Neuronal stem cell (in vitro differentiated cells): ENCODE measurements at regions not wholly inside any gene's neighbourhood (a gene's known extent, or its start where the extent isn't known, plus 50 kb on each side); places are given as distances from the start of the nearest gene placed in this dataset.
A peak's percentile ranks its signal among the peaks of the same experiment; 100 is the strongest.

Experiments
- DNase-seq: peaks from one replicate; pipeline ENCODE4 v3.0.0-alpha.2; 2013; ENCODE audit warnings: low spot score
- H2AFZ ChIP-seq: one replicate; pipeline ENCODE4 v1.6.1; 2013; ENCODE audit warnings: mild to moderate bottlenecking, low read length, inconsistent platforms
- H2AK5ac ChIP-seq: 2 replicates; pipeline ENCODE4 v1.6.1; 2013; ENCODE audit warnings: low read depth, mild to moderate bottlenecking, inconsistent platforms, low read length, moderate library complexity, mixed read lengths
- H2BK120ac ChIP-seq: 2 replicates; pipeline ENCODE4 v1.6.1; 2013; ENCODE audit warnings: low read depth, mild to moderate bottlenecking, inconsistent platforms, low read length, moderate library complexity, mixed read lengths
- H2BK12ac ChIP-seq: one replicate; pipeline ENCODE4 v1.6.1; 2013; ENCODE audit warnings: low read length, inconsistent platforms
- H2BK15ac ChIP-seq: 2 replicates; pipeline ENCODE4 v1.6.1; 2013; ENCODE audit warnings: mild to moderate bottlenecking, low read length, inconsistent platforms, mixed read lengths
- H2BK5ac ChIP-seq: one replicate; pipeline ENCODE4 v1.6.1; 2013; ENCODE audit warnings: inconsistent platforms, mild to moderate bottlenecking, low read length, moderate library complexity
- H3K14ac ChIP-seq: one replicate; pipeline ENCODE4 v1.6.1; 2013; ENCODE audit warnings: low read length, inconsistent platforms
- H3K18ac ChIP-seq: 2 replicates; pipeline ENCODE4 v1.6.1; 2013; ENCODE audit warnings: low read length, inconsistent platforms
- H3K23ac ChIP-seq: 2 replicates; pipeline ENCODE4 v1.6.1; 2013; ENCODE audit warnings: low read depth, mild to moderate bottlenecking, mixed read lengths, low read length, inconsistent platforms; ENCODE audit not compliant: poor library complexity
- H3K27ac ChIP-seq: replicated peaks from 3 replicates; pipeline ENCODE4 v1.5.1; 2013; ENCODE audit warnings: low read length, inconsistent platforms
- H3K27me3 ChIP-seq, 3 experiments: 2 replicates each; pipeline ENCODE4 v1.6.1; 2013; ENCODE audit warnings: low read length in 3 of 3, mild to moderate bottlenecking in 2 of 3, inconsistent platforms in 1 of 3, low read depth in 1 of 3, mixed read lengths in 1 of 3, moderate library complexity in 1 of 3; ENCODE audit not compliant: control insufficient read depth in 3 of 3, insufficient read depth in 3 of 3
- H3K36me3 ChIP-seq, 2 donors: replicated peaks in 1 of 2; 2 replicates each; pipeline ENCODE4 v1.6.1; 2013; ENCODE audit warnings: low read length in 2 of 2; ENCODE audit not compliant: control insufficient read depth in 2 of 2, insufficient read depth in 2 of 2
- H3K4ac ChIP-seq: 2 replicates; pipeline ENCODE4 v1.6.1; 2013; ENCODE audit warnings: inconsistent platforms, mild to moderate bottlenecking, low read length, moderate library complexity
- H3K4me1 ChIP-seq, 2 donors: 1 replicate in 1 of 2; 2 replicates in 1 of 2; pipeline ENCODE4 v1.6.1; 2013; ENCODE audit warnings: low read length in 2 of 2, low read depth in 1 of 2; ENCODE audit not compliant: control insufficient read depth in 2 of 2, insufficient read depth in 1 of 2
- H3K4me2 ChIP-seq: one replicate; pipeline ENCODE4 v1.6.1; 2013; ENCODE audit warnings: mild to moderate bottlenecking, low read length, inconsistent platforms; ENCODE audit not compliant: insufficient read depth, poor library complexity, severe bottlenecking
- H3K4me3 ChIP-seq, 2 donors: 2 replicates each; pipeline ENCODE4 v1.5.1; 2013; ENCODE audit warnings: low read length in 2 of 2, mild to moderate bottlenecking in 2 of 2, inconsistent platforms in 1 of 2, moderate library complexity in 1 of 2
- H3K79me1 ChIP-seq: one replicate; pipeline ENCODE4 v1.6.1; 2013; ENCODE audit warnings: low read depth, mild to moderate bottlenecking, inconsistent platforms, low read length, moderate library complexity
- H3K9ac ChIP-seq: one replicate; pipeline ENCODE4 v1.6.1; 2013; ENCODE audit warnings: mild to moderate bottlenecking, low read depth, low read length, inconsistent platforms; ENCODE audit not compliant: poor library complexity
- H3K9me3 ChIP-seq, 2 donors: replicated peaks in 1 of 2; 2 replicates each; pipeline versions ENCODE3 to v1.6.1; 2013; ENCODE audit warnings: low read length in 2 of 2, mild to moderate bottlenecking in 2 of 2, inconsistent platforms in 1 of 2, low read depth in 1 of 2, mixed read lengths in 1 of 2, moderate library complexity in 1 of 2; ENCODE audit not compliant: control insufficient read depth in 2 of 2, insufficient read depth in 1 of 2
- H4K8ac ChIP-seq: one replicate; pipeline ENCODE4 v1.6.1; 2013; ENCODE audit warnings: low read depth, mild to moderate bottlenecking, inconsistent platforms, low read length, moderate library complexity
- H4K91ac ChIP-seq: one replicate; pipeline ENCODE4 v1.6.1; 2013; ENCODE audit warnings: low read length, low read depth, mild to moderate bottlenecking, inconsistent platforms; ENCODE audit not compliant: poor library complexity
- WGBS, 2 donors: extraction: QIAGEN DNeasy Blood & Tissue Kit; methylation state at CpG; one replicate each; pipeline ENCODE4 v1.1.7; 2013; ENCODE audit warnings: missing lambda C conversion rate in 2 of 2, mixed read lengths in 1 of 2; ENCODE audit not compliant: insufficient read length in 2 of 2, insufficient replicate concordance in 1 of 2; ENCODE audit errors: extremely low coverage in 2 of 2; 5-methylcytosine and 5-hydroxymethylcytosine counted together

DNA sequence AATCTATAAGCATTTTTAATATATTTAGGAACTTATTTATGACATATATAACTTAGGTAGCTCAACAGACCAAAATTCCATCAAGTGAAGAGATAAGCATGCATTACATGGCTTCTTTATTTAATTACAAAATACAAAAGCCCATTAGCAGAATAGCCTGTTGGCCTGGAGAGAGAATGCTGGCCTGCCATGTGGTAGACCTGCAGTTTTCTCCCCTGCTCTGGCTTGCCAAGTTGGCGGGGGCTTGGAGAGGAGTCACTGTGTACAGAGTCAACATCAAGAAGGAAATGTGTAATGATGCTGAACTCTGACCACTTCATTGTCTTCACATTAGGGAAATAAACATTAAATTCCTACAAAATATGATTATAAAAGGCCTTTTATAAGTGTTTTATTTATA is 69.8 kb upstream of the CNTLN start:
- Histone ChIP-seq H2AK5ac (no peak overlapping the region), H3K14ac (no peak overlapping the region), H3K23ac (no peak overlapping the region), H2BK5ac (no peak overlapping the region), H3K27me3 (no peaks in the 10 kb centered on the region), H3K4me3 (no peak overlapping the region), H2BK12ac (no peak overlapping the region), H4K91ac (no peak overlapping the region), H3K27ac (no peak overlapping the region), H2BK15ac (no peak overlapping the region), H3K4me2 (no peak overlapping the region), H2BK120ac (no peak overlapping the region), H4K8ac (no peak overlapping the region), H3K9ac (no peak overlapping the region), H3K4me1 (no peaks in the 10 kb centered on the region), H3K36me3 (no peaks in the 10 kb centered on the region), H3K79me1 (no peaks in the 10 kb centered on the region), H3K4ac (no peak overlapping the region), H3K18ac (no peak overlapping the region), H3K9me3 (no peaks in the 10 kb centered on the region), H2AFZ (no peak overlapping the region)
- WGBS, 2 donors = no CpG with 5 or more reads among the region's 1 CpG
- DNase-seq = no peak

DNA sequence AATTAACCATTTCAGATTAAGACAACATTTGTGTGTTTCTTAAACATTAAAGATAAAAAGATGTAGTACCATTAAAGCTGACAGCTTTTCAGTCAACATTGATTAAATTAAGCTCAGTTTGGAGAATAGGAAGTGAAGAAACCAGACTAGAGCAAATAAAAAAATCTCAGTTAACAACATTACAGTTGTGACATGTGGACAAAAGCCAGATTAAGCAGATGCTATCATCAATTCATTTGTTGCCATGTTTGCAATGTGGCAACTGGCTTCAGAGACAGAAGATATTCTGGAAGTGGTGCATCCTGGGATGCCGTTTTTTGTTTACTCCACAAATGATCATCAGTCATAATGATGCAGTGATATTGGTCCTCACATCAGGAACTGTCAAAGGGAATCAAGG is 70.3 kb upstream of the CNTLN start:
- no CpG with 5 or more reads among the region's 1 CpG for WGBS, 2 donors
- no peak overlapping the region for H3K27ac ChIP-seq

DNA sequence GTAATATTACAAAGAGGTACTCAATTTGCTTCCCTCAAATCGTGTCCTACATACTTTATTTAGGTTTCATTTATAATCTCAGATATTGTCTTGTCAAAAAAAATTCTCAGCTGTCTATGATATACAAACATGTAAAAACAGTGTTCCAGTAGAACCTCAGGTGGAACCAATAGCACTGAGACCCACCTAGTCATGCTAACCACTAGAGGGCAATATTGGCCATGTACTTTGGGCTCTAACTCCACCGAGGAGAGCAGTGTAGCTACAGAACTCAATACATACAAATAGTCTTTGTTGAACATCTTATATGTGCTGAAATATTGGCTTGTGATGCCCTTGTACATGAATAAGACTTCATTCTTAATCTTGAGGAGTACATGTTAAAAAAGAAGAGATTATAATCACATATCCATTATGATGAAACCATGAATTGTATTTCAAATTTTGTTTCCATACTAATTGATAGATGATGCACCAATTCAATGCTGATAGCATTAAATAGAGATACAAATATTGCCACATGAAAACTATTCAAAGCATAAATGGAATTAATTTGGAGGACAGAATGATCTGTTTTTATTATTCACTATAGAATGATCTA is 71.2 kb upstream of the CNTLN start:
- H2AK5ac ChIP-seq = no peak overlapping the region
- H3K4me2 ChIP-seq = no peak overlapping the region
- H3K27ac ChIP-seq = no peak overlapping the region
- H3K79me1 ChIP-seq = no peaks in the 10 kb centered on the region
- H2BK5ac ChIP-seq = no peak overlapping the region
- H2BK15ac ChIP-seq = no peak overlapping the region
- no peak overlapping the region for H2BK12ac ChIP-seq
- H3K36me3 ChIP-seq = no peaks in the 10 kb centered on the region
- H3K4me1 ChIP-seq = no peaks in the 10 kb centered on the region
- H4K91ac ChIP-seq = no peak overlapping the region
- no peak overlapping the region for H3K18ac ChIP-seq
- no peak overlapping the region for H4K8ac ChIP-seq
- H3K4me3 ChIP-seq = no peak overlapping the region
- H3K9me3 ChIP-seq = no peaks in the 10 kb centered on the region
- DNase-seq = peak; percentile 27
- H2AFZ ChIP-seq = no peak overlapping the region
- no peak overlapping the region for H3K23ac ChIP-seq
- H2BK120ac ChIP-seq = no peak overlapping the region
- no peak overlapping the region for H3K9ac ChIP-seq
- no CpG with 5 or more reads among the region's 2 CpGs for WGBS, 2 donors
- H3K4ac ChIP-seq = no peak overlapping the region
- H3K27me3 ChIP-seq = no peaks in the 10 kb centered on the region
- no peak overlapping the region for H3K14ac ChIP-seq

More for the DNA sequence above, 70.3 kb upstream of the CNTLN start:
- no peaks in the 10 kb centered on the region for H3K27me3 ChIP-seq
- H3K4me2 ChIP-seq = no peak overlapping the region
- no peaks in the 10 kb centered on the region for H3K4me1 ChIP-seq
- no peak overlapping the region for H3K4me3 ChIP-seq
- H2BK15ac ChIP-seq = no peak overlapping the region
- no peaks in the 10 kb centered on the region for H3K79me1 ChIP-seq
- no peak overlapping the region for H2AFZ ChIP-seq
- H3K23ac ChIP-seq = no peak overlapping the region
- H3K36me3 ChIP-seq = no peaks in the 10 kb centered on the region
- H3K14ac ChIP-seq = no peak overlapping the region
- no peak overlapping the region for H3K9ac ChIP-seq
- H2BK5ac ChIP-seq = no peak overlapping the region
- H2BK120ac ChIP-seq = no peak overlapping the region
- no peak overlapping the region for H4K91ac ChIP-seq
- no peaks in the 10 kb centered on the region for H3K9me3 ChIP-seq
- H2AK5ac ChIP-seq = no peak overlapping the region
- no peak overlapping the region for H2BK12ac ChIP-seq
- no peak overlapping the region for H3K4ac ChIP-seq
- H4K8ac ChIP-seq = no peak overlapping the region
- H3K18ac ChIP-seq = no peak overlapping the region
- DNase-seq = no peak

DNA sequence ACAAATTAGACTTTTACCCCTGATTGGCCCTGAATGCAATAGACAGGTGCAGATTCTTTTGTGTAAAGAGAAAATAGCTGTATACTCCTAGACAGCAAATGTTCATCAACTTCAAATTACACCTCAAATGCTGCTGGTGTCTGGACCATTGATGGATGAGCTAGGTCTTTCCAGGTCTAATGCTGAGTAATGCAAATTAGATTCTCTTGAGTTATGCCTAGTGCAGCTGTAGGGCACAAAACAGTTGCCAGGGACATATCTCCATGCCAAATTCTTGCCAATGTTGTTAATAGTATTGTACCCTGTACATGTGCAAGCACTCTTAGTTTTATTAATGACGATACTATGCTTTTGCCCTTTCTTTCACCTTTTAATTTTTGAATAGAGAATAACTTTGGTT is 72.3 kb upstream of the CNTLN start:
- no peak overlapping the region for H3K9ac ChIP-seq
- DNase-seq = no peak
- H3K14ac ChIP-seq = no peak overlapping the region
- H2BK5ac ChIP-seq = no peak overlapping the region
- H3K4me1 ChIP-seq = no peaks in the 10 kb centered on the region
- no peak overlapping the region for H4K8ac ChIP-seq
- no peaks in the 10 kb centered on the region for H3K36me3 ChIP-seq
- no peak overlapping the region for H2AK5ac ChIP-seq
- no peak overlapping the region for H3K4ac ChIP-seq
- H3K18ac ChIP-seq = no peak overlapping the region
- H2BK12ac ChIP-seq = no peak overlapping the region
- H3K9me3 ChIP-seq = no peaks in the 10 kb centered on the region
- no peak overlapping the region for H3K4me3 ChIP-seq
- H3K27ac ChIP-seq = no peak overlapping the region
- H2BK15ac ChIP-seq = no peak overlapping the region
- H3K23ac ChIP-seq = no peak overlapping the region
- H3K27me3 ChIP-seq = no peaks in the 10 kb centered on the region
- H4K91ac ChIP-seq = no peak overlapping the region
- WGBS, 2 donors = no CpG with 5 or more reads among the region's 1 CpG
- no peak overlapping the region for H2AFZ ChIP-seq
- no peak overlapping the region for H3K4me2 ChIP-seq
- no peaks in the 10 kb centered on the region for H3K79me1 ChIP-seq
- no peak overlapping the region for H2BK120ac ChIP-seq
